HCT116 (cell line): ENCODE measurements at regions not wholly inside any gene's neighbourhood (a gene's known extent, or its start where the extent isn't known, plus 50 kb on each side); places are given as distances from the start of the nearest gene placed in this dataset.

Source experiments
- ATAC-seq: fragments of 200-7000 bp; cut with Tn5 transposase; 2 replicates; pipeline ENCODE4 v1.9.1; 2020; ENCODE audit warnings: mild to moderate bottlenecking, moderate library complexity
- BruUV-seq: library from RNA; stranded (reverse); fragments of 400-500 nt; replicated peaks from 2 replicates; lab custom pipeline; 2021; lab: Mats Ljungman, UMichigan
- CTCF ChIA-PET: fragments of 300-600 bp; sonication (Branson Sonifier 250); formaldehyde crosslinking; loops from one replicate; lab custom pipeline; 2021; ENCODE audit warnings: antibody characterized with exemption; lab: Charles Lee
- POLR2A ChIA-PET: fragments of 300-600, 350-600 bp; sonication (Branson Sonifier 250); formaldehyde crosslinking; loops from one replicate; lab custom pipeline; 2021; ENCODE audit warnings: antibody characterized with exemption; lab: Charles Lee
- RAD21 ChIA-PET, 2 experiments: fragments of 300-600 bp; sonication (Branson Sonifier 250); formaldehyde crosslinking; loops; one replicate each; lab custom pipeline; 2023; ENCODE audit warnings: low total read pairs in 2 of 2; ENCODE audit not compliant: uncharacterized antibody in 2 of 2, unreplicated experiment in 2 of 2, low non-redundant PET in 1 of 2; lab: Charles Lee
- DNase-seq: peaks from one replicate; pipeline ENCODE4 v3.0.0-alpha.2; 2010; ENCODE audit warnings: low read depth, low spot score
- H2AFZ ChIP-seq: fragments of 200-600 bp; shearing (Covaris generic), sonication (generic); 2 replicates; pipeline ENCODE4 v1.6.1; 2017; ENCODE audit warnings: low read depth, mixed run types, mixed read lengths, antibody characterized with exemption, low read length; ENCODE audit not compliant: poor library complexity, severe bottlenecking
- H3K27ac ChIP-seq: 2 replicates; pipeline ENCODE4 v1.5.1; 2012; ENCODE audit warnings: low read depth, low read length
- H3K27me3 ChIP-seq: fragments of 200-600 bp; sonication (generic); 2 replicates; pipeline ENCODE4 v1.6.1; 2016; ENCODE audit warnings: mixed run types, low read length, mixed read lengths; ENCODE audit not compliant: insufficient read depth
- H3K36me3 ChIP-seq, 2 experiments: fragments of 200-500 bp in 1 of 2; fragments of 200-600 bp in 1 of 2; sonication (Bioruptor generic) in 1 of 2; sonication (generic) in 1 of 2; 2 replicates each; pipeline versions ENCODE4 v1.5.1 to v1.6.1; 2014 to 2016; ENCODE audit warnings: low read length in 2 of 2, inconsistent platforms in 1 of 2, mixed read lengths in 1 of 2, mixed run types in 1 of 2; ENCODE audit not compliant: insufficient read depth in 2 of 2, control insufficient read depth in 1 of 2
- H3K4me1 ChIP-seq, 2 experiments: fragments of 200-600 bp in 1 of 2; sonication (generic) in 1 of 2; 2 replicates each; pipeline versions ENCODE4 v1.5.1 to v1.6.1; 2012 to 2017; ENCODE audit warnings: low read length in 2 of 2, inconsistent platforms in 1 of 2, mild to moderate bottlenecking in 1 of 2, mixed read lengths in 1 of 2, mixed run types in 1 of 2, moderate library complexity in 1 of 2; ENCODE audit not compliant: insufficient read depth in 2 of 2, control insufficient read depth in 1 of 2
- H3K4me2 ChIP-seq: fragments of 200-600 bp; sonication (generic); 2 replicates; pipeline ENCODE4 v1.6.1; 2017; ENCODE audit warnings: mixed run types, low read length, mixed read lengths
- H3K4me3 ChIP-seq, 2 experiments: fragments of 200-600 bp in 1 of 2; sonication (generic) in 1 of 2; replicated peaks in 1 of 2; 2 replicates each; pipeline ENCODE4 v1.5.1; 2011 to 2016; ENCODE audit warnings: low read length in 2 of 2, control low read depth in 1 of 2, low read depth in 1 of 2, mild to moderate bottlenecking in 1 of 2, mixed read lengths in 1 of 2, mixed run types in 1 of 2
- H3K79me2 ChIP-seq: fragments of 200-600 bp; sonication (generic); 2 replicates; pipeline ENCODE4 v1.6.1; 2017; ENCODE audit warnings: mild to moderate bottlenecking, mixed run types, low read length, moderate library complexity, mixed read lengths; ENCODE audit not compliant: insufficient read depth
- H3K9ac ChIP-seq: fragments of 200-600 bp; sonication (generic); 2 replicates; pipeline ENCODE4 v1.6.1; 2016; ENCODE audit warnings: low read length, mixed read lengths
- H3K9me2 ChIP-seq: fragments of 200-600 bp; sonication (generic), shearing (Covaris generic); 2 replicates; pipeline ENCODE4 v1.6.1; 2017; ENCODE audit warnings: mixed run types, mild to moderate bottlenecking, moderate library complexity; ENCODE audit not compliant: insufficient read depth
- H3K9me3 ChIP-seq, 2 experiments: fragments of 200-500 bp in 1 of 2; fragments of 200-600 bp in 1 of 2; sonication (Bioruptor generic) in 1 of 2; sonication (generic) in 1 of 2; 2 replicates each; pipeline ENCODE4 v1.6.1; 2014 to 2017; ENCODE audit warnings: low read length in 2 of 2, mixed read lengths in 2 of 2, inconsistent platforms in 1 of 2, low read depth in 1 of 2, mild to moderate bottlenecking in 1 of 2, mixed run types in 1 of 2, moderate library complexity in 1 of 2; ENCODE audit not compliant: control insufficient read depth in 1 of 2, insufficient read depth in 1 of 2
- H4K20me1 ChIP-seq: fragments of 200-600 bp; sonication (generic), shearing (Covaris generic); 2 replicates; pipeline ENCODE4 v1.6.1; 2017; ENCODE audit warnings: mixed run types, mild to moderate bottlenecking, moderate library complexity; ENCODE audit not compliant: insufficient read depth
- CEBPB ChIP-seq: IDR thresholded peaks from 2 replicates; pipeline ENCODE4 v1.6.1; 2012; ENCODE audit warnings: low read depth
- EGR1 ChIP-seq: IDR thresholded peaks from 2 replicates; pipeline ENCODE4 v1.6.1; 2012; ENCODE audit warnings: low read depth
- ELF1 ChIP-seq: IDR thresholded peaks from 2 replicates; pipeline ENCODE4 v1.6.1; 2012; ENCODE audit warnings: low read depth, borderline replicate concordance
- EZH2 ChIP-seq: fragments of 200-600 bp; sonication (generic); IDR thresholded peaks from 2 replicates; pipeline ENCODE4 v1.6.1; 2017; ENCODE audit warnings: antibody characterized with exemption, mixed run types
- EZH2phosphoT487 ChIP-seq: fragments of 200-600 bp; IDR thresholded peaks from 2 replicates; pipeline ENCODE4 v1.6.1; 2018; ENCODE audit warnings: antibody characterized with exemption, borderline replicate concordance
- MAX ChIP-seq: IDR thresholded peaks from 2 replicates; pipeline ENCODE4 v1.6.1; 2012
- POLR2A ChIP-seq: IDR thresholded peaks from 2 replicates; pipeline ENCODE4 v1.7.0; 2011; ENCODE audit warnings: borderline replicate concordance; ENCODE audit not compliant: insufficient read depth, insufficient read length; ENCODE audit errors: extremely low read depth
- POLR2AphosphoS5 ChIP-seq: IDR thresholded peaks from 2 replicates; pipeline ENCODE4 v1.6.1; 2011; ENCODE audit warnings: mild to moderate bottlenecking, low read depth, low read length, moderate library complexity
- RAD21 ChIP-seq: IDR thresholded peaks from 2 replicates; pipeline ENCODE4 v1.6.1; 2012; ENCODE audit warnings: low read depth, mild to moderate bottlenecking
- REST ChIP-seq: IDR thresholded peaks from 2 replicates; pipeline ENCODE4 v1.6.1; 2012; ENCODE audit warnings: low read depth
- SIN3A ChIP-seq: IDR thresholded peaks from 2 replicates; pipeline ENCODE4 v1.6.1; 2012; ENCODE audit warnings: low read depth
- SP1 ChIP-seq: IDR thresholded peaks from 2 replicates; pipeline ENCODE4 v1.6.1; 2012; ENCODE audit warnings: low read depth
- SRF ChIP-seq: IDR thresholded peaks from 2 replicates; pipeline ENCODE4 v1.6.1; 2012; ENCODE audit warnings: low read depth
- TCF7L2 ChIP-seq: IDR thresholded peaks from 2 replicates; pipeline ENCODE4 v1.7.0; 2011; ENCODE audit warnings: borderline replicate concordance, inconsistent platforms; ENCODE audit not compliant: insufficient read depth, insufficient read length; ENCODE audit errors: extremely low read depth
- YY1 ChIP-seq: IDR thresholded peaks from 2 replicates; pipeline ENCODE4 v1.6.1; 2011; ENCODE audit warnings: low read length, low read depth, moderate library complexity, mild to moderate bottlenecking; ENCODE audit not compliant: insufficient replicate concordance; ENCODE audit errors: extremely low read depth
- ZFX ChIP-seq: fragments of 450-650 bp; IDR thresholded peaks from 2 replicates; pipeline ENCODE4 v1.6.1; 2017
- ZNF274 ChIP-seq: fragments of 200-500 bp; sonication (Bioruptor generic); IDR thresholded peaks from 2 replicates; pipeline ENCODE4 v1.6.1; 2014; ENCODE audit warnings: mild to moderate bottlenecking, low read depth, low read length, inconsistent platforms
- intact Hi-C: fragments of 100-400 bp; cut with micrococcal nuclease; formaldehyde crosslinking; loops from 2 replicates; pipeline ENCODE4 v1.10.0; 2022
- TF ChIP-seq, protein P1 (sequence below): IDR thresholded peaks from 2 replicates; pipeline ENCODE4 v1.6.1; 2012
- TF ChIP-seq, protein P2 (sequence below), 3 experiments: fragments of 200-600 bp in 1 of 3; sonication (generic) in 1 of 3; IDR thresholded peaks in 2 of 3; conservative IDR thresholded peaks in 1 of 3; 2 replicates each; pipeline ENCODE4 v1.5.1; 2012 to 2017; ENCODE audit warnings: low read depth in 2 of 3, low read length in 2 of 3, antibody characterized with exemption in 1 of 3, borderline replicate concordance in 1 of 3, control low read depth in 1 of 3, mild to moderate bottlenecking in 1 of 3, mixed read lengths in 1 of 3, mixed run types in 1 of 3, moderate library complexity in 1 of 3; ENCODE audit not compliant: insufficient read depth in 1 of 3

DNA sequence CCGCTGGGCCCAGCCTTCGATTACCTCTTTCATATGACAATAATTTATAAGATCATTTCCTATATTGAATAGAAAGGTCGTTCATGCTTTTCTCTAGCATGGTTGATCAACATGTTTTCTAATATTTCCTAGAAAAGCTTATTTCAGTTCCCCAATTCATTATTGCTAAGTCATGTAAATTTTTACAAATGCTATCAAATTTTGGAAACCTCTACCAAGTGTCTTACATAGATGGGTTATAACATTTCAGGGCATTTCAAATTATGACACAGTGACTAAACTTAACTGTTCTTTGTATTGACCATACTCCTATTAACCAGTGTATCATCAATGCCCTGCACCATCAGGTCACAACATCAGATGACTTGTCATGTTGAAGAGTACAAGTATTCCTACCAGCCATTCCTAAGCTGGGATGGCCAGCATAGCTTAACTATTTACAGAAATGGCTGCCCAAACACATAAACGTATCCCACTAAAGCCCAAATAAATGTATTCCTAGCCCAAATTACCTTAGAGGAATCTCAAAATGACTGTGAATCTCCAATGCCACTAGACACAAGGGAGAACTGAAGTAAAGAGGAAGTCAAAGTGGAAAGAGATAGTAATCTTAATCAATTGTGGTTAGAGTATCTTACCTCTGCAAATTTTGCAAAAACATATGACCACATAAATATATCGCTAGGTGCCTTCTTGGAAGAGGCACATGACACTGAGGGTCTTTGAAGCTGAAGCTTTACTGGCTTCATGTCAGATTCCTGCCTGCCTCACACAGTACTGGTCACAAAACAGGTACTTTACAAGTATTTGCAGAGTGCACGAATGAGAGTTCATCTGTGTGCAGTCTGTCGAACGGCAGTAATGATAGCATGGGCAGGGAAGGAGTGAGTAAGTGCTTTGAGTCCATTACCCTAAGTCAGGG is 87.3 kb upstream of the TLK1 start:
- ATAC-seq, result no peak
- no peak for DNase-seq
- ChIA-PET CTCF (no interaction called here), POLR2A (no interaction called here), RAD21 (no interaction called here)
- TF ChIP-seq POLR2AphosphoS5 (no peak), MAX (no peak), ELF1 (no peak), YY1 (no peak), RAD21 (no peak), SP1 (no peak), SIN3A (no peak), REST (no peak), ZFX (no peak), SRF (no peak), ZNF274 (no peak), EGR1 (no peak), EZH2 (no peak), TCF7L2 (no peak), CEBPB (no peak), EZH2phosphoT487 (no peak), POLR2A (no peak)
- TF ChIP-seq, protein P1, sequence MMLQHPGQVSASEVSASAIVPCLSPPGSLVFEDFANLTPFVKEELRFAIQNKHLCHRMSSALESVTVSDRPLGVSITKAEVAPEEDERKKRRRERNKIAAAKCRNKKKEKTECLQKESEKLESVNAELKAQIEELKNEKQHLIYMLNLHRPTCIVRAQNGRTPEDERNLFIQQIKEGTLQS, result no peak
- TF ChIP-seq, protein P2, sequence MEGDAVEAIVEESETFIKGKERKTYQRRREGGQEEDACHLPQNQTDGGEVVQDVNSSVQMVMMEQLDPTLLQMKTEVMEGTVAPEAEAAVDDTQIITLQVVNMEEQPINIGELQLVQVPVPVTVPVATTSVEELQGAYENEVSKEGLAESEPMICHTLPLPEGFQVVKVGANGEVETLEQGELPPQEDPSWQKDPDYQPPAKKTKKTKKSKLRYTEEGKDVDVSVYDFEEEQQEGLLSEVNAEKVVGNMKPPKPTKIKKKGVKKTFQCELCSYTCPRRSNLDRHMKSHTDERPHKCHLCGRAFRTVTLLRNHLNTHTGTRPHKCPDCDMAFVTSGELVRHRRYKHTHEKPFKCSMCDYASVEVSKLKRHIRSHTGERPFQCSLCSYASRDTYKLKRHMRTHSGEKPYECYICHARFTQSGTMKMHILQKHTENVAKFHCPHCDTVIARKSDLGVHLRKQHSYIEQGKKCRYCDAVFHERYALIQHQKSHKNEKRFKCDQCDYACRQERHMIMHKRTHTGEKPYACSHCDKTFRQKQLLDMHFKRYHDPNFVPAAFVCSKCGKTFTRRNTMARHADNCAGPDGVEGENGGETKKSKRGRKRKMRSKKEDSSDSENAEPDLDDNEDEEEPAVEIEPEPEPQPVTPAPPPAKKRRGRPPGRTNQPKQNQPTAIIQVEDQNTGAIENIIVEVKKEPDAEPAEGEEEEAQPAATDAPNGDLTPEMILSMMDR (IDR thresholded peaks at IDR 0.05 in 2 of 3, conservative IDR thresholded peaks at IDR 0.05 in 1 of 3; ENCODE audit: borderline replicate concordance in 1 of 3, insufficient read depth in 1 of 3, low read depth in 2 of 3, low read length in 2 of 3), result no peak
- Histone ChIP-seq H4K20me1 (no peaks in the 10 kb centered on the region), H3K4me1 (no peaks in the 10 kb centered on the region), H3K4me3 (no peak overlapping the region), H3K4me2 (no peak overlapping the region), H3K79me2 (no peaks in the 10 kb centered on the region), H2AFZ (no peak overlapping the region), H3K27ac (no peak overlapping the region), H3K9me2 (no peaks in the 10 kb centered on the region), H3K9ac (no peak overlapping the region), H3K36me3 (no peaks in the 10 kb centered on the region), H3K9me3 (peaks cover 5% of the 10 kb centered on the region in 2 experiments; a peak in 1 of 4 replicates), H3K27me3 (no peaks in the 10 kb centered on the region)
- no TSS peak for BruUV-seq
- intact Hi-C loops, result no loop called here
